Duodenal mucosa (tissue), 2 donors: ENCODE measurements at regions not wholly inside any gene's neighbourhood (a gene's known extent, or its start where the extent isn't known, plus 50 kb on each side); places are given as distances from the start of the nearest gene placed in this dataset.
A peak's percentile ranks its signal among the peaks of the same experiment; 100 is the strongest.

ENCODE experiments used
- H3K27ac ChIP-seq: one replicate; pipeline ENCODE4 v1.7.0; 2013; ENCODE audit warnings: low read depth, low read length
- H3K27me3 ChIP-seq, 2 donors: one replicate each; pipeline ENCODE4 v1.7.0; 2013; ENCODE audit warnings: low read length in 2 of 2, control low read depth in 1 of 2; ENCODE audit not compliant: insufficient read depth in 2 of 2, control insufficient read depth in 1 of 2
- H3K36me3 ChIP-seq, 2 donors: one replicate each; pipeline ENCODE4 v1.7.0; 2013; ENCODE audit warnings: low read length in 2 of 2, control low read depth in 1 of 2; ENCODE audit not compliant: insufficient read depth in 2 of 2, control insufficient read depth in 1 of 2
- H3K4me1 ChIP-seq, 2 donors: one replicate each; pipeline ENCODE4 v1.7.0; 2013; ENCODE audit warnings: low read length in 2 of 2, control low read depth in 1 of 2; ENCODE audit not compliant: insufficient read depth in 2 of 2, control insufficient read depth in 1 of 2
- H3K4me3 ChIP-seq, 2 donors: one replicate each; pipeline ENCODE4 v1.7.0; 2013; ENCODE audit warnings: low read length in 2 of 2, low read depth in 1 of 2
- H3K9ac ChIP-seq, 2 donors: one replicate each; pipeline ENCODE4 v1.7.0; 2013; ENCODE audit warnings: low read length in 2 of 2, low read depth in 1 of 2
- H3K9me3 ChIP-seq, 2 donors: one replicate each; pipeline ENCODE4 v1.7.0; 2013; ENCODE audit warnings: low read length in 2 of 2, control low read depth in 1 of 2; ENCODE audit not compliant: control insufficient read depth in 1 of 2

GRCh38 chr17:71334048-71334751 lies 786.6 kb upstream of the SOX9 start:
- H3K9ac ChIP-seq, result no peak overlapping the region
- H3K27me3 ChIP-seq, result no peaks in the 10 kb centered on the region
- H3K9me3 ChIP-seq, result no peaks in the 10 kb centered on the region
- H3K4me1 ChIP-seq, result peaks cover 3 to 12% of the 10 kb centered on the region in 2 donors
- no peak overlapping the region for H3K4me3 ChIP-seq
- H3K27ac ChIP-seq, result no peak overlapping the region
- no peaks in the 10 kb centered on the region for H3K36me3 ChIP-seq

GRCh38 chr17:71335212-71335611 lies 785.6 kb upstream of the SOX9 start:
- H3K27ac ChIP-seq, result no peak overlapping the region

GRCh38 chr17:71337938-71338337 lies 782.9 kb upstream of the SOX9 start:
- H3K4me1 ChIP-seq, result peaks cover 0 to 8% of the 10 kb centered on the region in 2 donors
- no peaks in the 10 kb centered on the region for H3K36me3 ChIP-seq
- peak overlapping the region in 1 of 2 donors; percentile 43 for H3K4me3 ChIP-seq
- H3K27ac ChIP-seq, result no peak overlapping the region
- H3K27me3 ChIP-seq, result no peaks in the 10 kb centered on the region
- no peak overlapping the region for H3K9ac ChIP-seq
- no peaks in the 10 kb centered on the region for H3K9me3 ChIP-seq

More at GRCh38 chr17:71335212-71335611, 785.6 kb upstream of the SOX9 start:
- Histone ChIP-seq H3K9me3 (no peaks in the 10 kb centered on the region), H3K27me3 (no peaks in the 10 kb centered on the region), H3K4me3 (no peak overlapping the region), H3K36me3 (no peaks in the 10 kb centered on the region), H3K4me1 (peaks cover 0 to 8% of the 10 kb centered on the region in 2 donors), H3K9ac (no peak overlapping the region)

GRCh38 chr17:71338396-71338795 lies 782.4 kb upstream of the SOX9 start:
- Histone ChIP-seq H3K9me3 (no peaks in the 10 kb centered on the region), H3K9ac (no peak overlapping the region), H3K4me1 (peaks cover 0 to 8% of the 10 kb centered on the region in 2 donors), H3K27ac (no peak overlapping the region), H3K36me3 (no peaks in the 10 kb centered on the region), H3K27me3 (no peaks in the 10 kb centered on the region), H3K4me3 (peak overlapping the region in 1 of 2 donors; percentile 43)

- Histone ChIP-seq H3K36me3 (no peaks in the 10 kb centered on the region), H3K27me3 (no peaks in the 10 kb centered on the region), H3K4me1 (peaks cover 0 to 7% of the 10 kb centered on the region in 2 donors), H3K9ac (no peak overlapping the region), H3K27ac (no peak overlapping the region), H3K4me3 (no peak overlapping the region), H3K9me3 (no peaks in the 10 kb centered on the region)
These were observed 781.6 kb upstream of the SOX9 start for GRCh38 chr17:71339206-71339605.

GRCh38 chr17:71342737-71343136 lies 778.1 kb upstream of the SOX9 start:
- no peak overlapping the region for H3K4me3 ChIP-seq
- no peak overlapping the region for H3K27ac ChIP-seq
- no peaks in the 10 kb centered on the region for H3K27me3 ChIP-seq
- H3K4me1 ChIP-seq, result no peaks in the 10 kb centered on the region
- H3K9ac ChIP-seq, result no peak overlapping the region
- no peaks in the 10 kb centered on the region for H3K9me3 ChIP-seq
- no peaks in the 10 kb centered on the region for H3K36me3 ChIP-seq

- H3K27ac ChIP-seq, result no peak overlapping the region
- no peaks in the 10 kb centered on the region for H3K27me3 ChIP-seq
- no peaks in the 10 kb centered on the region for H3K36me3 ChIP-seq
- no peaks in the 10 kb centered on the region for H3K9me3 ChIP-seq
- H3K4me1 ChIP-seq, result no peaks in the 10 kb centered on the region
- H3K4me3 ChIP-seq, result no peak overlapping the region
- no peak overlapping the region for H3K9ac ChIP-seq
These were observed 770.8 kb upstream of the SOX9 start for GRCh38 chr17:71349908-71350600.

- H3K4me3 ChIP-seq, result no peak overlapping the region
- no peaks in the 10 kb centered on the region for H3K9me3 ChIP-seq
- no peaks in the 10 kb centered on the region for H3K4me1 ChIP-seq
- no peaks in the 10 kb centered on the region for H3K36me3 ChIP-seq
- no peaks in the 10 kb centered on the region for H3K27me3 ChIP-seq
- H3K9ac ChIP-seq, result no peak overlapping the region
- no peak overlapping the region for H3K27ac ChIP-seq
These were observed 760.5 kb upstream of the SOX9 start for GRCh38 chr17:71360301-71360700.

- no peaks in the 10 kb centered on the region for H3K4me1 ChIP-seq
These were observed 759.0 kb upstream of the SOX9 start for GRCh38 chr17:71361656-71362450.

GRCh38 chr17:71363661-71364060 lies 757.2 kb upstream of the SOX9 start:
- H3K4me1 ChIP-seq, result no peaks in the 10 kb centered on the region
- no peaks in the 10 kb centered on the region for H3K9me3 ChIP-seq
- no peak overlapping the region for H3K9ac ChIP-seq
- no peak overlapping the region for H3K4me3 ChIP-seq
- H3K36me3 ChIP-seq, result no peaks in the 10 kb centered on the region
- no peaks in the 10 kb centered on the region for H3K27me3 ChIP-seq
- no peak overlapping the region for H3K27ac ChIP-seq

More at GRCh38 chr17:71361656-71362450, 759.0 kb upstream of the SOX9 start:
- no peak overlapping the region for H3K4me3 ChIP-seq
- H3K27ac ChIP-seq, result no peak overlapping the region
- H3K9ac ChIP-seq, result no peak overlapping the region
- H3K27me3 ChIP-seq, result no peaks in the 10 kb centered on the region
- no peaks in the 10 kb centered on the region for H3K9me3 ChIP-seq
- H3K36me3 ChIP-seq, result no peaks in the 10 kb centered on the region
